OCI-LY1 (cell line): ENCODE measurements at regions not wholly inside any gene's neighbourhood (a gene's known extent, or its start where the extent isn't known, plus 50 kb on each side); places are given as distances from the start of the nearest gene placed in this dataset.

Source experiments
- EZH2 ChIP-seq: fragments of 200-600 bp; sonication (generic), shearing (Covaris generic); IDR thresholded peaks from 2 replicates; pipeline ENCODE4 v1.8.0; 2017; ENCODE audit warnings: borderline replicate concordance, mixed run types, mild to moderate bottlenecking, antibody characterized with exemption, low read length, moderate library complexity, mixed read lengths
- TF ChIP-seq, protein P1 (sequence below): fragments of 200-600 bp; sonication (generic), shearing (Covaris generic); IDR thresholded peaks from 2 replicates; pipeline ENCODE4 v1.5.1; 2017; ENCODE audit warnings: mild to moderate bottlenecking, antibody characterized with exemption, low read length, moderate library complexity, mixed read lengths

DNA sequence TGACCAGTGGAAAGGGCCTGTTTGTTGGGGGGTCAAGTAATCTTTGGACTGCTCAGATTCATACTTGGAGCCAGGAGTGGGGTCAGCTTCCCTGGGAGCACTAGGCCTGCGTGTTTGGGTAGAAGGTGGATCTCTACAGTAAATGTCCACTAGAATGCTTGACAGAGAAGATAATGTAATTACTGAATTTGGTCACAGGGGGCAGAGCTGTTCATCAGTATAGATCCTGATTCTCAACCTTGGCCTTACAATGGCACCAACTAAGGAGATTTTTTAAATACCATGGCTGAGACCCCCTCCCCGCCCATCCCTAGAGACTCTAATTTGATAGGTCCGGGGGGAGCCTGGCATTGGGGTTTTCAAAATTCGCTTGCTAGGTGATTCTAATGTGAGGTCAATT lies 217.5 kb upstream of the PLXNA2 start:
- TF ChIP-seq, protein P1, sequence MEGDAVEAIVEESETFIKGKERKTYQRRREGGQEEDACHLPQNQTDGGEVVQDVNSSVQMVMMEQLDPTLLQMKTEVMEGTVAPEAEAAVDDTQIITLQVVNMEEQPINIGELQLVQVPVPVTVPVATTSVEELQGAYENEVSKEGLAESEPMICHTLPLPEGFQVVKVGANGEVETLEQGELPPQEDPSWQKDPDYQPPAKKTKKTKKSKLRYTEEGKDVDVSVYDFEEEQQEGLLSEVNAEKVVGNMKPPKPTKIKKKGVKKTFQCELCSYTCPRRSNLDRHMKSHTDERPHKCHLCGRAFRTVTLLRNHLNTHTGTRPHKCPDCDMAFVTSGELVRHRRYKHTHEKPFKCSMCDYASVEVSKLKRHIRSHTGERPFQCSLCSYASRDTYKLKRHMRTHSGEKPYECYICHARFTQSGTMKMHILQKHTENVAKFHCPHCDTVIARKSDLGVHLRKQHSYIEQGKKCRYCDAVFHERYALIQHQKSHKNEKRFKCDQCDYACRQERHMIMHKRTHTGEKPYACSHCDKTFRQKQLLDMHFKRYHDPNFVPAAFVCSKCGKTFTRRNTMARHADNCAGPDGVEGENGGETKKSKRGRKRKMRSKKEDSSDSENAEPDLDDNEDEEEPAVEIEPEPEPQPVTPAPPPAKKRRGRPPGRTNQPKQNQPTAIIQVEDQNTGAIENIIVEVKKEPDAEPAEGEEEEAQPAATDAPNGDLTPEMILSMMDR, result peak; percentile 39; the same call in 1 of the 2 replicates
- TF ChIP-seq EZH2, result no peak
